H9 (cell line): ENCODE measurements at regions not wholly inside any gene's neighbourhood (a gene's known extent, or its start where the extent isn't known, plus 50 kb on each side); places are given as distances from the start of the nearest gene placed in this dataset.

ENCODE experiments used
- DNase-seq: peaks from one replicate; pipeline ENCODE4 v3.0.0-alpha.2; 2017
- H2AFZ ChIP-seq: one replicate; pipeline ENCODE4 v1.6.1; 2013; ENCODE audit warnings: mild to moderate bottlenecking, low read length, control low read depth, moderate library complexity
- H2AK5ac ChIP-seq: 2 replicates; pipeline ENCODE4 v1.6.1; 2013; ENCODE audit warnings: low read length, control low read depth, mixed read lengths; ENCODE audit not compliant: insufficient read length
- H2BK120ac ChIP-seq: one replicate; pipeline ENCODE4 v1.6.1; 2013; ENCODE audit warnings: low read depth, mild to moderate bottlenecking, low read length, control low read depth, inconsistent platforms; ENCODE audit not compliant: poor library complexity, severe bottlenecking
- H2BK12ac ChIP-seq: 2 replicates; pipeline ENCODE4 v1.6.1; 2013; ENCODE audit warnings: low read length, control low read depth, mixed read lengths, low read depth; ENCODE audit not compliant: insufficient read length
- H2BK15ac ChIP-seq: 2 replicates; pipeline ENCODE4 v1.6.1; 2013; ENCODE audit warnings: low read depth, low read length, control low read depth
- H2BK20ac ChIP-seq: one replicate; pipeline ENCODE4 v1.6.1; 2013; ENCODE audit warnings: low read depth, mild to moderate bottlenecking, low read length, control low read depth, inconsistent platforms; ENCODE audit not compliant: poor library complexity, severe bottlenecking
- H2BK5ac ChIP-seq: 2 replicates; pipeline ENCODE4 v1.6.1; 2013; ENCODE audit warnings: low read length, control low read depth, mixed read lengths; ENCODE audit not compliant: insufficient read length
- H3K14ac ChIP-seq: 2 replicates; pipeline ENCODE4 v1.6.1; 2013; ENCODE audit warnings: low read length, control low read depth; ENCODE audit not compliant: insufficient read depth
- H3K18ac ChIP-seq: 2 replicates; pipeline ENCODE4 v1.6.1; 2013; ENCODE audit warnings: low read depth, mild to moderate bottlenecking, mixed read lengths, low read length, control low read depth; ENCODE audit not compliant: insufficient read length
- H3K23ac ChIP-seq: 2 replicates; pipeline ENCODE4 v1.6.1; 2013; ENCODE audit warnings: low read length, control low read depth, mixed read lengths, low read depth; ENCODE audit not compliant: insufficient read length
- H3K23me2 ChIP-seq: 2 replicates; pipeline ENCODE4 v1.6.1; 2013; ENCODE audit warnings: low read depth, mild to moderate bottlenecking, mixed read lengths, low read length, control low read depth; ENCODE audit not compliant: insufficient read length, poor library complexity, severe bottlenecking
- H3K27ac ChIP-seq: 2 replicates; pipeline ENCODE4 v1.5.1; 2013; ENCODE audit warnings: low read length, control low read depth, mixed read lengths, low read depth; ENCODE audit not compliant: insufficient read length
- H3K27me3 ChIP-seq: 2 replicates; pipeline ENCODE4 v1.6.1; 2013; ENCODE audit warnings: low read length, control low read depth, inconsistent platforms; ENCODE audit not compliant: insufficient read depth
- H3K4ac ChIP-seq: 2 replicates; pipeline ENCODE4 v1.6.1; 2013; ENCODE audit warnings: low read depth, mild to moderate bottlenecking, control low read depth, inconsistent platforms, low read length, moderate library complexity
- H3K4me1 ChIP-seq: 2 replicates; pipeline ENCODE4 v1.6.1; 2013; ENCODE audit warnings: low read length, control low read depth, inconsistent platforms; ENCODE audit not compliant: insufficient read depth
- H3K4me2 ChIP-seq: 2 replicates; pipeline ENCODE4 v1.6.1; 2013; ENCODE audit warnings: low read length, control low read depth, mixed read lengths; ENCODE audit not compliant: insufficient read length, insufficient read depth
- H3K56ac ChIP-seq: 2 replicates; pipeline ENCODE4 v1.6.1; 2013; ENCODE audit warnings: low read depth, mild to moderate bottlenecking, mixed read lengths, low read length, control low read depth; ENCODE audit not compliant: insufficient read length
- H3K79me1 ChIP-seq: 2 replicates; pipeline ENCODE4 v1.6.1; 2013; ENCODE audit warnings: low read depth, mild to moderate bottlenecking, moderate library complexity, low read length, control low read depth, inconsistent platforms; ENCODE audit not compliant: insufficient read depth, poor library complexity, severe bottlenecking
- H3K79me2 ChIP-seq: 2 replicates; pipeline ENCODE4 v1.6.1; 2013; ENCODE audit warnings: low read length, control low read depth, inconsistent platforms; ENCODE audit not compliant: insufficient read depth
- H3K9ac ChIP-seq: 2 replicates; pipeline ENCODE4 v1.6.1; 2013; ENCODE audit warnings: low read length, control low read depth, mixed read lengths; ENCODE audit not compliant: insufficient read length; ENCODE audit errors: extremely low read depth
- H3K9me3 ChIP-seq: one replicate; pipeline ENCODE4 v1.6.1; 2013; ENCODE audit warnings: low read depth, low read length, inconsistent platforms; ENCODE audit not compliant: control insufficient read depth
- H3T11ph ChIP-seq: one replicate; pipeline ENCODE4 v1.6.1; 2013; ENCODE audit warnings: mild to moderate bottlenecking, low read length, control low read depth, inconsistent platforms
- H4K20me1 ChIP-seq: one replicate; pipeline ENCODE4 v1.6.1; 2013; ENCODE audit not compliant: control insufficient read depth, insufficient read length, insufficient read depth
- H4K5ac ChIP-seq: 2 replicates; pipeline ENCODE4 v1.6.1; 2013; ENCODE audit warnings: low read depth, mild to moderate bottlenecking, mixed read lengths, low read length, control low read depth; ENCODE audit not compliant: insufficient read length
- H4K8ac ChIP-seq: replicated peaks from 2 replicates; pipeline ENCODE4 v1.6.1; 2013; ENCODE audit warnings: low read length, control low read depth, mixed read lengths, low read depth; ENCODE audit not compliant: insufficient read length
- H4K91ac ChIP-seq: 2 replicates; pipeline ENCODE4 v1.6.1; 2013; ENCODE audit warnings: low read depth, mild to moderate bottlenecking, moderate library complexity, mixed read lengths, low read length, control low read depth; ENCODE audit not compliant: insufficient read length
- H3K27ac Mint-ChIP-seq, 3 experiments: 2 replicates in 2 of 3; 3 replicates in 1 of 3; pipeline ENCODE4 v1.8.0; 2020 to 2021; ENCODE audit warnings: mixed read lengths in 3 of 3, mild to moderate bottlenecking in 1 of 3, moderate library complexity in 1 of 3
- H3K27me3 Mint-ChIP-seq: 2 replicates; pipeline ENCODE4 v1.8.0; 2021; ENCODE audit warnings: low read depth, mild to moderate bottlenecking, moderate library complexity, mixed read lengths
- H3K36me3 Mint-ChIP-seq, 3 experiments: 2 replicates in 2 of 3; 3 replicates in 1 of 3; pipeline ENCODE4 v1.8.0; 2020 to 2021; ENCODE audit warnings: low read depth in 3 of 3, mixed read lengths in 3 of 3; ENCODE audit not compliant: insufficient read depth in 1 of 3
- H3K4me1 Mint-ChIP-seq, 2 experiments: 2 replicates each; pipeline ENCODE4 v1.8.0; 2020; ENCODE audit warnings: mixed read lengths in 2 of 2
- H3K4me3 Mint-ChIP-seq, 2 experiments: 2 replicates in 1 of 2; 3 replicates in 1 of 2; pipeline ENCODE4 v1.8.0; 2020 to 2021; ENCODE audit warnings: mild to moderate bottlenecking in 2 of 2, mixed read lengths in 2 of 2, moderate library complexity in 1 of 2
- H3K9me3 Mint-ChIP-seq, 2 experiments: 2 replicates in 1 of 2; 3 replicates in 1 of 2; pipeline ENCODE4 v1.8.0; 2020; ENCODE audit warnings: mild to moderate bottlenecking in 2 of 2, mixed read lengths in 2 of 2, moderate library complexity in 1 of 2
- CTCF ChIP-seq: fragments of 200-600 bp; sonication (generic); conservative IDR thresholded peaks from 3 replicates; pipeline ENCODE4 v1.8.0; 2021; ENCODE audit warnings: antibody characterized with exemption, mild to moderate bottlenecking
- WGBS: extraction: QIAGEN DNeasy Blood & Tissue Kit; methylation state at CpG from one replicate; pipeline ENCODE4 v1.1.7; 2013; ENCODE audit warnings: missing lambda C conversion rate, low lambda C conversion rate, mixed read lengths; ENCODE audit not compliant: insufficient read length; ENCODE audit errors: extremely low coverage; 5-methylcytosine and 5-hydroxymethylcytosine counted together

GRCh38 chr17:69906306-69906705 is 168.7 kb upstream of the KCNJ16 start:
- no peaks in the 10 kb centered on the region for H3K23me2 ChIP-seq

More at GRCh38 chr17:69906306-69906705, 168.7 kb upstream of the KCNJ16 start:
- TF ChIP-seq CTCF = no peak
- no peak overlapping the region for H3K56ac ChIP-seq
- H2BK12ac ChIP-seq = no peak overlapping the region
- no peak overlapping the region for H2BK120ac ChIP-seq
- no peaks in the 10 kb centered on the region for H3K4me1 ChIP-seq
- no peak overlapping the region for H3K4ac ChIP-seq
- H3K23ac ChIP-seq = no peak overlapping the region
- H3K14ac ChIP-seq = no peak overlapping the region
- no peaks in the 10 kb centered on the region for H3K27me3 ChIP-seq
- Mint-ChIP-seq H3K36me3 (no peaks in the 10 kb centered on the region), H3K4me1 (no peaks in the 10 kb centered on the region), H3K9me3 (no peaks in the 10 kb centered on the region; a peak in 1 of 5 replicates), H3K27ac (no peak overlapping the region), H3K4me3 (no peak overlapping the region), H3K27me3 (no peaks in the 10 kb centered on the region)
- no peaks in the 10 kb centered on the region for H3K79me1 ChIP-seq
- no peak overlapping the region for H4K5ac ChIP-seq
- no peak overlapping the region for H4K91ac ChIP-seq
- no CpG with 5 or more reads among the region's 4 CpGs for WGBS
- no peak overlapping the region for H3K9ac ChIP-seq
- no peak overlapping the region for H2BK15ac ChIP-seq
- H2BK5ac ChIP-seq = no peak overlapping the region
- no peak overlapping the region for H4K8ac ChIP-seq
- H3K79me2 ChIP-seq = no peaks in the 10 kb centered on the region
- no peaks in the 10 kb centered on the region for H3K9me3 ChIP-seq
- H3K27ac ChIP-seq = no peak overlapping the region
- no peak overlapping the region for H2AK5ac ChIP-seq
- H2BK20ac ChIP-seq = no peak overlapping the region
- H2AFZ ChIP-seq = no peak overlapping the region
- no peaks in the 10 kb centered on the region for H4K20me1 ChIP-seq
- H3K4me2 ChIP-seq = no peak overlapping the region
- DNase-seq = no peak
- H3T11ph ChIP-seq = no peak overlapping the region
- H3K18ac ChIP-seq = no peak overlapping the region
